ENCODE measurements at regions not wholly inside any gene's neighbourhood (a gene's known extent, or its start where the extent isn't known, plus 50 kb on each side); places are given as distances from the start of the nearest gene placed in this dataset.

DNA sequence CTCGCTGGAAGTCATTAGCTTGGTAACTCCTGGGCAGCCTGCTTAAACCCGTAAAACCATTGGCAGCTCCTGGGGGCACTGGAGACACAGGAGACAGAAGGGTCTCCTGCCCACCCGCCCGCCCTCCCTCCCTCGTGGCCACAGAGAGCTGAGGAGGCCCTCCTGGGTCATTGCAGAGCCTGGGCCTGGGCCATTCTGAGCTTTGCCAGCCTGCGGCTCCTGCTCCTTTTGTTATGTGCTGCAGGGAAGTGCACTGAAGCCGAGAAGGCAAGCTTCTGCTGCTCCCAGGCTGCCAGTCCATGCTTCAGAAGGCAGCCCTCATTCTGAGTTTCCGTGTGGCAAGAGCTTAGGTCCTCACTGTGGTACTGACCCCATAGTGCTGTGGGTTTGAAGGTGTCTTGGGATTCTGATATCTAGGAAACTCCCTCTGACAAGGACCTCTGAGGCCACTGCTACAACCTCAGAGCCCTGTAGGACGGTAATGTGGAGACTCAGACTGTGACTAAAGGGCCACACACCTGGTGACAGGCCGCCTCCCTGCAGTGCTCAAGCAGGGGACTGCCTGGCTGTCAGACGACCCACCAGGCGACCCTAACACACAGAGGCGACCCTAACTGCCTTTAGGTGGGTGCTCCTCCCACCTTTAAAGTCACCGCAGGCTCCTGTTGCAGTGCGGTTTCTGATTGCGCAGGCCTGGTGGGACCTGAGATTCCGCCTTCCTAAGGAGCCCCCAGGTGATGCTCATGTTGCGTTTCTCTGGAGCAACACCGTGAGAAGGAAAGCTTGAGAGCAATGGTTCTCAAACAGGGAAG is 118.7 kb downstream of the IER5 start (continued):
- TF ChIP-seq MYC (CRISPR knock-in tag; IDR thresholded peaks at IDR 0.05; ENCODE audit: borderline replicate concordance) (no peak), KDM1A (CRISPR knock-in tag; IDR thresholded peaks at IDR 0.05) (no peak), ZNF552 (CRISPR knock-in tag; IDR thresholded peaks at IDR 0.05; ENCODE audit: borderline replicate concordance) (no peak)

DNA sequence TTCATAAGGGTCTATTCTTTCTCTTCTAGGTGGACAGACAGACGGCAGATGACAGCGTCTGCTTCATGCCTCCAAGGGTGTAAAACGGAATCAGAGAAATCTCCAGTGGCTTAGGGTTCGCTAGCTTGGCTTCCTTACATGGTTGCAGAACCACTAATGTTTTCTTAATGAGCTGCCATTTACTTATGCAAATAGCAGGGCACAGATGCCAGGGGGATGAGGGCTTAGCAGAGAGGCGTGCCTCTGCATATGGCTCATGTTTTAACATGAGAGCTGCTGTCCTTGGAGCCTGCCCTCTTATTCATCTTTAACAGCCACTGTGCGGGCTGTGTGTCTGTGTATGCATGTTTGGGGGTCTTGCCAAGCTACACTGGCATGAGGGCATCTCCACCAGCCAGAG is 119.6 kb downstream of the IER5 start:
- Histone ChIP-seq H3K36me3 (replicated peaks in 1 of 2; ENCODE audit: control insufficient read depth in 1 of 2, insufficient read depth in 2 of 2, low read length in 2 of 2) (no peaks in the 10 kb centered on the region), H3K9me3 (ENCODE audit: low read length) (no peaks in the 10 kb centered on the region), H4K20me1 (ENCODE audit: insufficient read depth, low read length) (no peaks in the 10 kb centered on the region), H3K4me3 (replicated peaks in 1 of 3; ENCODE audit: insufficient read depth in 1 of 3, low read depth in 2 of 3, low read length in 3 of 3) (no peak overlapping the region), H2AFZ (ENCODE audit: low read length) (no peak overlapping the region), H3K79me2 (ENCODE audit: insufficient read depth, low read length) (no peaks in the 10 kb centered on the region), H3K27ac (ENCODE audit: extremely low read length, insufficient read depth, low read length) (no peak overlapping the region), H3K27me3 (ENCODE audit: control insufficient read depth in 1 of 2, insufficient read depth in 2 of 2, low read length in 2 of 2) (peaks cover 0 to 39% of the 10 kb centered on the region in 2 experiments; a peak in 4 of 5 replicates), H3K9ac (ENCODE audit: insufficient read depth, low read depth, low read length) (no peak overlapping the region), H3K4me1 (ENCODE audit: insufficient read depth, low read length) (no peaks in the 10 kb centered on the region), H3K4me2 (ENCODE audit: low read depth, low read length) (no peak overlapping the region)
- no peak for TF ChIP-seq HDAC1 (CRISPR knock-in tag; IDR thresholded peaks at IDR 0.05)
- TF ChIP-seq, protein P1, sequence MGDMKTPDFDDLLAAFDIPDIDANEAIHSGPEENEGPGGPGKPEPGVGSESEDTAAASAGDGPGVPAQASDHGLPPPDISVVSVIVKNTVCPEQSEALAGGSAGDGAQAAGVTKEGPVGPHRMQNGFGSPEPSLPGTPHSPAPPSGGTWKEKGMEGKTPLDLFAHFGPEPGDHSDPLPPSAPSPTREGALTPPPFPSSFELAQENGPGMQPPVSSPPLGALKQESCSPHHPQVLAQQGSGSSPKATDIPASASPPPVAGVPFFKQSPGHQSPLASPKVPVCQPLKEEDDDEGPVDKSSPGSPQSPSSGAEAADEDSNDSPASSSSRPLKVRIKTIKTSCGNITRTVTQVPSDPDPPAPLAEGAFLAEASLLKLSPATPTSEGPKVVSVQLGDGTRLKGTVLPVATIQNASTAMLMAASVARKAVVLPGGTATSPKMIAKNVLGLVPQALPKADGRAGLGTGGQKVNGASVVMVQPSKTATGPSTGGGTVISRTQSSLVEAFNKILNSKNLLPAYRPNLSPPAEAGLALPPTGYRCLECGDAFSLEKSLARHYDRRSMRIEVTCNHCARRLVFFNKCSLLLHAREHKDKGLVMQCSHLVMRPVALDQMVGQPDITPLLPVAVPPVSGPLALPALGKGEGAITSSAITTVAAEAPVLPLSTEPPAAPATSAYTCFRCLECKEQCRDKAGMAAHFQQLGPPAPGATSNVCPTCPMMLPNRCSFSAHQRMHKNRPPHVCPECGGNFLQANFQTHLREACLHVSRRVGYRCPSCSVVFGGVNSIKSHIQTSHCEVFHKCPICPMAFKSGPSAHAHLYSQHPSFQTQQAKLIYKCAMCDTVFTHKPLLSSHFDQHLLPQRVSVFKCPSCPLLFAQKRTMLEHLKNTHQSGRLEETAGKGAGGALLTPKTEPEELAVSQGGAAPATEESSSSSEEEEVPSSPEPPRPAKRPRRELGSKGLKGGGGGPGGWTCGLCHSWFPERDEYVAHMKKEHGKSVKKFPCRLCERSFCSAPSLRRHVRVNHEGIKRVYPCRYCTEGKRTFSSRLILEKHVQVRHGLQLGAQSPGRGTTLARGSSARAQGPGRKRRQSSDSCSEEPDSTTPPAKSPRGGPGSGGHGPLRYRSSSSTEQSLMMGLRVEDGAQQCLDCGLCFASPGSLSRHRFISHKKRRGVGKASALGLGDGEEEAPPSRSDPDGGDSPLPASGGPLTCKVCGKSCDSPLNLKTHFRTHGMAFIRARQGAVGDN (CRISPR knock-in tag; IDR thresholded peaks at IDR 0.05), result no peak
- POLR2A ChIA-PET, result no interaction called here
- FAIRE-seq, result no peak
- CTCF ChIA-PET (ENCODE audit: low intra/inter-chr PET ratio, low total read pairs), result no interaction called here
- no peak for ATAC-seq
- no TSS peak for BruUV-seq (replicated peaks)
- WGBS (ENCODE audit: low lambda C conversion rate), result 25% methylated on average over 6 of the region's 6 CpGs
- intact Hi-C loops (cut with micrococcal nuclease; ENCODE audit: unreplicated experiment), result no loop called here
- no peak for DNase-seq (ENCODE audit: low spot score)
- in situ Hi-C loops (cut with HindIII; ENCODE audit: extremely low pct_ligation_motif_present, low pct_unique_long_range_greater_than_20kb), result no loop called here
